Muscle layer of duodenum (tissue), 2 donors: ENCODE measurements at regions not wholly inside any gene's neighbourhood (a gene's known extent, or its start where the extent isn't known, plus 50 kb on each side); places are given as distances from the start of the nearest gene placed in this dataset.

Source experiments
- H3K27ac ChIP-seq: one replicate; pipeline ENCODE4 v1.7.0; 2013; ENCODE audit warnings: mild to moderate bottlenecking, low read length
- H3K27me3 ChIP-seq: one replicate; pipeline ENCODE4 v1.7.0; 2013; ENCODE audit warnings: low read depth, mild to moderate bottlenecking, control low read depth, low read length
- H3K36me3 ChIP-seq, 2 donors: one replicate each; pipeline ENCODE4 v1.7.0; 2013; ENCODE audit warnings: low read length in 2 of 2, control low read depth in 1 of 2, mild to moderate bottlenecking in 1 of 2; ENCODE audit not compliant: insufficient read depth in 2 of 2, control insufficient read depth in 1 of 2
- H3K4me1 ChIP-seq, 2 donors: one replicate each; pipeline ENCODE4 v1.7.0; 2013; ENCODE audit warnings: low read length in 2 of 2, mild to moderate bottlenecking in 2 of 2, control low read depth in 1 of 2, moderate library complexity in 1 of 2; ENCODE audit not compliant: insufficient read depth in 2 of 2, control insufficient read depth in 1 of 2
- H3K4me3 ChIP-seq, 2 donors: one replicate each; pipeline ENCODE4 v1.7.0; 2013; ENCODE audit warnings: low read length in 2 of 2, low read depth in 1 of 2, mild to moderate bottlenecking in 1 of 2
- H3K9me3 ChIP-seq, 2 donors: one replicate each; pipeline ENCODE4 v1.7.0; 2013; ENCODE audit warnings: low read length in 2 of 2, control low read depth in 1 of 2, mild to moderate bottlenecking in 1 of 2; ENCODE audit not compliant: control insufficient read depth in 1 of 2
- donor health status: healthy.

GRCh38 chr12:68452078-68452715 lies 120.0 kb upstream of the MDM1 start:
- no peaks in the 10 kb centered on the region for H3K36me3 ChIP-seq
- H3K27me3 ChIP-seq, result no peaks in the 10 kb centered on the region
- H3K27ac ChIP-seq, result peak overlapping the region; percentile 66
- H3K4me3 ChIP-seq, result peak overlapping the region; percentile 9 to 23
- no peaks in the 10 kb centered on the region for H3K9me3 ChIP-seq
- H3K4me1 ChIP-seq, result peaks cover 3 to 22% of the 10 kb centered on the region in 2 donors

GRCh38 chr12:68453278-68453677 lies 121.1 kb upstream of the MDM1 start:
- H3K27me3 ChIP-seq, result no peaks in the 10 kb centered on the region
- H3K9me3 ChIP-seq, result no peaks in the 10 kb centered on the region
- H3K4me3 ChIP-seq, result no peak overlapping the region
- H3K4me1 ChIP-seq, result peaks cover 3 to 22% of the 10 kb centered on the region in 2 donors
- H3K27ac ChIP-seq, result no peak overlapping the region
- no peaks in the 10 kb centered on the region for H3K36me3 ChIP-seq

- Histone ChIP-seq H3K4me3 (no peak overlapping the region), H3K9me3 (no peaks in the 10 kb centered on the region), H3K4me1 (peaks cover 3 to 22% of the 10 kb centered on the region in 2 donors), H3K27ac (no peak overlapping the region), H3K36me3 (no peaks in the 10 kb centered on the region), H3K27me3 (no peaks in the 10 kb centered on the region)
Observed at GRCh38 chr12:68453876-68454275, 121.7 kb upstream of the MDM1 start.

- no peaks in the 10 kb centered on the region for H3K27me3 ChIP-seq
- peaks cover 3 to 22% of the 10 kb centered on the region in 2 donors for H3K4me1 ChIP-seq
- no peak overlapping the region for H3K27ac ChIP-seq
- H3K4me3 ChIP-seq, result no peak overlapping the region
- H3K36me3 ChIP-seq, result no peaks in the 10 kb centered on the region
- H3K9me3 ChIP-seq, result no peaks in the 10 kb centered on the region
Observed at GRCh38 chr12:68454892-68455291, 122.7 kb upstream of the MDM1 start.

- H3K9me3 ChIP-seq, result no peaks in the 10 kb centered on the region
- H3K27ac ChIP-seq, result no peak overlapping the region
- H3K4me3 ChIP-seq, result no peak overlapping the region
- H3K27me3 ChIP-seq, result no peaks in the 10 kb centered on the region
- H3K4me1 ChIP-seq, result peaks cover 3 to 18% of the 10 kb centered on the region in 2 donors
- H3K36me3 ChIP-seq, result no peaks in the 10 kb centered on the region
Observed at GRCh38 chr12:68455691-68456345, 123.7 kb upstream of the MDM1 start.

GRCh38 chr12:68458866-68459265 lies 126.7 kb upstream of the MDM1 start:
- H3K4me1 ChIP-seq, result peaks cover 0 to 3% of the 10 kb centered on the region in 2 donors
- H3K36me3 ChIP-seq, result no peaks in the 10 kb centered on the region
- H3K9me3 ChIP-seq, result no peaks in the 10 kb centered on the region
- H3K27me3 ChIP-seq, result no peaks in the 10 kb centered on the region
- H3K4me3 ChIP-seq, result no peak overlapping the region
- H3K27ac ChIP-seq, result no peak overlapping the region

- Histone ChIP-seq H3K27ac (no peak overlapping the region), H3K36me3 (no peaks in the 10 kb centered on the region), H3K4me1 (no peaks in the 10 kb centered on the region), H3K9me3 (no peaks in the 10 kb centered on the region), H3K27me3 (no peaks in the 10 kb centered on the region), H3K4me3 (no peak overlapping the region)
Observed at GRCh38 chr12:68460236-68460635, 128.1 kb upstream of the MDM1 start.

GRCh38 chr12:68461645-68462044 lies 129.5 kb upstream of the MDM1 start:
- no peaks in the 10 kb centered on the region for H3K27me3 ChIP-seq
- no peaks in the 10 kb centered on the region for H3K36me3 ChIP-seq
- H3K27ac ChIP-seq, result no peak overlapping the region
- no peaks in the 10 kb centered on the region for H3K9me3 ChIP-seq
- no peak overlapping the region for H3K4me3 ChIP-seq
- H3K4me1 ChIP-seq, result no peaks in the 10 kb centered on the region

GRCh38 chr12:68462803-68463202 lies 130.6 kb upstream of the MDM1 start:
- no peaks in the 10 kb centered on the region for H3K9me3 ChIP-seq
- H3K4me3 ChIP-seq, result no peak overlapping the region
- no peaks in the 10 kb centered on the region for H3K27me3 ChIP-seq
- H3K27ac ChIP-seq, result no peak overlapping the region
- no peaks in the 10 kb centered on the region for H3K4me1 ChIP-seq
- H3K36me3 ChIP-seq, result no peaks in the 10 kb centered on the region

- no peak overlapping the region for H3K4me3 ChIP-seq
- no peak overlapping the region for H3K27ac ChIP-seq
- no peaks in the 10 kb centered on the region for H3K9me3 ChIP-seq
- no peaks in the 10 kb centered on the region for H3K4me1 ChIP-seq
- no peaks in the 10 kb centered on the region for H3K36me3 ChIP-seq
- no peaks in the 10 kb centered on the region for H3K27me3 ChIP-seq
Observed at GRCh38 chr12:68465227-68465626, 133.1 kb upstream of the MDM1 start.

GRCh38 chr12:68467514-68467913 lies 135.4 kb upstream of the MDM1 start:
- Histone ChIP-seq H3K4me1 (no peaks in the 10 kb centered on the region), H3K27ac (no peak overlapping the region), H3K27me3 (no peaks in the 10 kb centered on the region), H3K36me3 (no peaks in the 10 kb centered on the region), H3K4me3 (no peak overlapping the region), H3K9me3 (no peaks in the 10 kb centered on the region)

- Histone ChIP-seq H3K27me3 (no peaks in the 10 kb centered on the region), H3K36me3 (no peaks in the 10 kb centered on the region), H3K4me3 (no peak overlapping the region), H3K27ac (no peak overlapping the region), H3K4me1 (no peaks in the 10 kb centered on the region), H3K9me3 (no peaks in the 10 kb centered on the region)
Observed at GRCh38 chr12:68468036-68468435, 135.9 kb upstream of the MDM1 start.
